HL-60 (cell line): ENCODE measurements at regions not wholly inside any gene's neighbourhood (a gene's known extent, or its start where the extent isn't known, plus 50 kb on each side); places are given as distances from the start of the nearest gene placed in this dataset.

ENCODE experiments used
- DNase-seq, 2 experiments: peaks; one replicate each; pipeline ENCODE4 v3.0.0-alpha.2; 2010 to 2020; ENCODE audit warnings: low read depth in 1 of 2, low spot score in 1 of 2
- H3K27ac ChIP-seq: fragments of 250-450 bp; sonication (Bioruptor Pico); replicated peaks from 2 replicates; pipeline ENCODE4 v1.5.1; 2020; ENCODE audit warnings: mild to moderate bottlenecking, moderate library complexity
- H3K27me3 ChIP-seq: fragments of 250-450 bp; sonication (Bioruptor Pico); 2 replicates; pipeline ENCODE4 v1.5.1; 2021; ENCODE audit warnings: mild to moderate bottlenecking, moderate library complexity; ENCODE audit not compliant: insufficient read depth, poor library complexity, severe bottlenecking
- H3K4me3 ChIP-seq: replicated peaks from 2 replicates; pipeline ENCODE4 v1.5.1; 2011; ENCODE audit warnings: mild to moderate bottlenecking, control low read depth, low read length; ENCODE audit not compliant: insufficient read depth
- CTCF ChIP-seq: IDR thresholded peaks from one replicate; pipeline ENCODE4 v1.5.1; 2011; ENCODE audit warnings: low read length, control low read depth, inconsistent platforms; ENCODE audit not compliant: insufficient read depth
- GABPA ChIP-seq: IDR thresholded peaks from 2 replicates; pipeline ENCODE4 v1.6.1; 2012; ENCODE audit warnings: low read depth
- POLR2AphosphoS5 ChIP-seq: IDR thresholded peaks from 2 replicates; pipeline ENCODE4 v1.6.1; 2012; ENCODE audit warnings: low read depth
- REST ChIP-seq: IDR thresholded peaks from 2 replicates; pipeline ENCODE4 v1.6.1; 2012; ENCODE audit warnings: low read depth; ENCODE audit not compliant: insufficient replicate concordance
- SPI1 ChIP-seq: IDR thresholded peaks from 2 replicates; pipeline ENCODE4 v1.6.1; 2012; ENCODE audit warnings: low read depth, mild to moderate bottlenecking, borderline replicate concordance

- no peaks in the 10 kb centered on the region for H3K27me3 ChIP-seq
- TF ChIP-seq GABPA: no peak
- TF ChIP-seq REST: no peak
- TF ChIP-seq CTCF: no peak
- no peak for TF ChIP-seq SPI1
- no peak for TF ChIP-seq POLR2AphosphoS5
Measured at GRCh38 chr2:120969613-120970355, 234.1 kb downstream of the GLI2 start.

GRCh38 chr2:120971866-120972265 lies 236.2 kb downstream of the GLI2 start:
- DNase-seq: no peak
- no peaks in the 10 kb centered on the region for H3K27me3 ChIP-seq
- TF ChIP-seq SPI1: no peak
- no peak for TF ChIP-seq CTCF
- no peak for TF ChIP-seq REST
- TF ChIP-seq GABPA: no peak
- no peak for TF ChIP-seq POLR2AphosphoS5

More at GRCh38 chr2:120969613-120970355, 234.1 kb downstream of the GLI2 start:
- no peak overlapping the region for H3K4me3 ChIP-seq
- no peak for DNase-seq
- H3K27ac ChIP-seq: no peak overlapping the region

GRCh38 chr2:120972286-120972685 lies 236.6 kb downstream of the GLI2 start:
- Histone ChIP-seq H3K4me3 (no peak overlapping the region), H3K27me3 (no peaks in the 10 kb centered on the region), H3K27ac (no peak overlapping the region)
- no peak for DNase-seq
- TF ChIP-seq SPI1 (no peak), GABPA (no peak), CTCF (no peak), REST (no peak), POLR2AphosphoS5 (no peak)

More at GRCh38 chr2:120971866-120972265, 236.2 kb downstream of the GLI2 start:
- no peak overlapping the region for H3K27ac ChIP-seq
- no peak overlapping the region for H3K4me3 ChIP-seq
